Adrenal gland (tissue), 5 donors: ENCODE measurements at regions not wholly inside any gene's neighbourhood (a gene's known extent, or its start where the extent isn't known, plus 50 kb on each side); places are given as distances from the start of the nearest gene placed in this dataset.
"Not testable (repeated sequence)": the region's sequence is repeated elsewhere in the genome, so short reads cannot be mapped to it uniquely, and the experiment has no call there.

Source experiments
- CTCF ChIP-seq, 6 experiments: fragments of 450-650 bp in 4 of 6; fragments of 200-600 bp in 2 of 6; sonication (generic) in 1 of 6; IDR thresholded peaks; 1 replicate in 5 of 6; 2 replicates in 1 of 6; pipeline versions ENCODE4 v1.5.1 to v1.8.0; 2016 to 2021; ENCODE audit warnings: antibody characterized with exemption in 6 of 6, mild to moderate bottlenecking in 2 of 6, moderate library complexity in 1 of 6
- POLR2A ChIP-seq, 2 donors: fragments of 450-650 bp; IDR thresholded peaks; one replicate each; pipeline ENCODE4 v1.6.1; 2017; ENCODE audit warnings: antibody characterized with exemption in 2 of 2, mild to moderate bottlenecking in 2 of 2, moderate library complexity in 1 of 2
- donor health status: DM: no; HTN: no; CAD: no.

DNA sequence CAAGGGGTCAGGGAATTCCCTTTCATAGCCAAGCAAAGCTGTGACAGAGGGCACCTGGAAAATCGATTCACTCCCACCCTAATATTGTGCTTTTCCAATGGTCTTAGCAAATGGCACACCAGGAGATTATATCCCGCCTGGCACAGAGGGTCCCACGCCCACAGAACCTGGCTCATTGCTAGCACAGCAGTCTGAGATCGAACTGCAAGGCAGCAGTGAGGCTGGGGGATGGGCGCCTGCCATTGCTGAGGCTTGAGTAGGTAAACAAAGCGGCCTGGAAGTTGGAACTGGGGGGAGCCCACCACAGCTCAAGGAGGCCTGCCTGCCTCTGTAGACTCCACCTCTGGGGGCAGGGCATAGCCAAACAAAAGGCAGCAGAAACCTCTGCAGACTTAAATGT lies 72.7 kb upstream of the EPHA3 start:
- TF ChIP-seq CTCF, POLR2A (IDR thresholded peaks at IDR 0.05): not testable (repeated sequence)
